ENCODE measurements at regions not wholly inside any gene's neighbourhood (a gene's known extent, or its start where the extent isn't known, plus 50 kb on each side); places are given as distances from the start of the nearest gene placed in this dataset.

- Mint-ChIP-seq H3K27ac (no peak overlapping the region), H3K36me3 (no peaks in the 10 kb centered on the region), H3K9me3 (no peaks in the 10 kb centered on the region), H3K27me3 (peaks cover 2% of the 10 kb centered on the region), H3K4me3 (no peak overlapping the region), H3K4me1 (ENCODE audit: low read depth) (no peaks in the 10 kb centered on the region)
- ChIA-PET POLR2A (no interaction called here), CTCF (no interaction called here)
- DNase-seq, result no peak
- intact Hi-C loops (cut with micrococcal nuclease), result no loop called here
These were observed 326.7 kb upstream of the TMPO start for GRCh38 chr12:98188650-98189077.

- POLR2A ChIA-PET, result interaction anchor here (0.6 kb wide), 1 partner anchor 98 kb away, joined by 3 read pairs; no protein-coding TSS in a partner anchor
- H3K4me3 Mint-ChIP-seq, result no peak overlapping the region
These were observed 320.8 kb upstream of the TMPO start for GRCh38 chr12:98194591-98194990.

GRCh38 chr12:98198261-98198982 lies 317.0 kb upstream of the TMPO start:
- H3K27me3 Mint-ChIP-seq, result no peaks in the 10 kb centered on the region
- H3K27ac Mint-ChIP-seq, result no peak overlapping the region
- CTCF ChIA-PET, result no interaction called here
- DNase-seq, result no peak
- H3K4me1 Mint-ChIP-seq (ENCODE audit: low read depth), result no peaks in the 10 kb centered on the region
- H3K9me3 Mint-ChIP-seq, result no peaks in the 10 kb centered on the region
- POLR2A ChIA-PET, result no interaction called here
- intact Hi-C loops (cut with micrococcal nuclease), result no loop called here
- H3K4me3 Mint-ChIP-seq, result no peak overlapping the region
- H3K36me3 Mint-ChIP-seq, result no peaks in the 10 kb centered on the region

More at GRCh38 chr12:98194591-98194990, 320.8 kb upstream of the TMPO start:
- CTCF ChIA-PET, result no interaction called here
- Mint-ChIP-seq H3K27me3 (peaks cover 2% of the 10 kb centered on the region), H3K27ac (no peak overlapping the region), H3K9me3 (no peaks in the 10 kb centered on the region), H3K4me1 (ENCODE audit: low read depth) (no peaks in the 10 kb centered on the region), H3K36me3 (no peaks in the 10 kb centered on the region)
- intact Hi-C loops (cut with micrococcal nuclease), result no loop called here
- no peak for DNase-seq

GRCh38 chr12:98208816-98209215 lies 306.6 kb upstream of the TMPO start:
- intact Hi-C loops (cut with micrococcal nuclease), result no loop called here
- no peaks in the 10 kb centered on the region for H3K27me3 Mint-ChIP-seq
- H3K27ac Mint-ChIP-seq, result no peak overlapping the region
- peaks cover 9% of the 10 kb centered on the region for H3K9me3 Mint-ChIP-seq
- H3K4me3 Mint-ChIP-seq, result no peak overlapping the region
- ChIA-PET POLR2A (no interaction called here), CTCF (no interaction called here)
- H3K36me3 Mint-ChIP-seq, result no peaks in the 10 kb centered on the region
- DNase-seq, result no peak
- no peaks in the 10 kb centered on the region for H3K4me1 Mint-ChIP-seq (ENCODE audit: low read depth)

- no peak overlapping the region for H3K4me3 Mint-ChIP-seq
- POLR2A ChIA-PET, result no interaction called here
- H3K27ac Mint-ChIP-seq, result no peak overlapping the region
- no peaks in the 10 kb centered on the region for H3K9me3 Mint-ChIP-seq
- no peaks in the 10 kb centered on the region for H3K27me3 Mint-ChIP-seq
- DNase-seq, result no peak
- no peaks in the 10 kb centered on the region for H3K4me1 Mint-ChIP-seq (ENCODE audit: low read depth)
- intact Hi-C loops (cut with micrococcal nuclease), result no loop called here
- CTCF ChIA-PET, result interaction anchor here (0.6 kb wide), 1 partner anchor 110 kb away, joined by 4 read pairs; no protein-coding TSS in a partner anchor
- H3K36me3 Mint-ChIP-seq, result no peaks in the 10 kb centered on the region
These were observed 303.3 kb upstream of the TMPO start for GRCh38 chr12:98211909-98212695.

- POLR2A ChIA-PET, result no interaction called here
- no peak overlapping the region for H3K27ac Mint-ChIP-seq
- intact Hi-C loops (cut with micrococcal nuclease), result no loop called here
- no peaks in the 10 kb centered on the region for H3K4me1 Mint-ChIP-seq (ENCODE audit: low read depth)
- H3K9me3 Mint-ChIP-seq, result no peaks in the 10 kb centered on the region
- CTCF ChIA-PET, result no interaction called here
- no peaks in the 10 kb centered on the region for H3K36me3 Mint-ChIP-seq
- no peaks in the 10 kb centered on the region for H3K27me3 Mint-ChIP-seq
- DNase-seq, result no peak
- no peak overlapping the region for H3K4me3 Mint-ChIP-seq
These were observed 301.8 kb upstream of the TMPO start for GRCh38 chr12:98213556-98213955.

- Mint-ChIP-seq H3K4me1 (ENCODE audit: low read depth) (no peaks in the 10 kb centered on the region), H3K27ac (no peak overlapping the region), H3K4me3 (no peak overlapping the region), H3K9me3 (no peaks in the 10 kb centered on the region), H3K36me3 (no peaks in the 10 kb centered on the region), H3K27me3 (peaks cover 7% of the 10 kb centered on the region)
- DNase-seq, result no peak
- CTCF ChIA-PET, result no interaction called here
- POLR2A ChIA-PET, result no interaction called here
- intact Hi-C loops (cut with micrococcal nuclease), result no loop called here
These were observed 298.1 kb upstream of the TMPO start for GRCh38 chr12:98217257-98217656.

GRCh38 chr12:98220636-98221035 lies 294.8 kb upstream of the TMPO start:
- intact Hi-C loops (cut with micrococcal nuclease), result no loop called here
- ChIA-PET CTCF (no interaction called here), POLR2A (no interaction called here)
- Mint-ChIP-seq H3K4me1 (ENCODE audit: low read depth) (no peaks in the 10 kb centered on the region), H3K4me3 (no peak overlapping the region), H3K27ac (no peak overlapping the region), H3K27me3 (peaks cover 17% of the 10 kb centered on the region), H3K36me3 (no peaks in the 10 kb centered on the region), H3K9me3 (no peaks in the 10 kb centered on the region)
- no peak for DNase-seq

- Mint-ChIP-seq H3K27ac (no peak overlapping the region), H3K36me3 (no peaks in the 10 kb centered on the region), H3K4me1 (ENCODE audit: low read depth) (no peaks in the 10 kb centered on the region), H3K4me3 (no peak overlapping the region), H3K27me3 (peaks cover 17% of the 10 kb centered on the region), H3K9me3 (no peaks in the 10 kb centered on the region)
- intact Hi-C loops (cut with micrococcal nuclease), result no loop called here
- ChIA-PET CTCF (no interaction called here), POLR2A (no interaction called here)
- DNase-seq, result no peak
These were observed 294.1 kb upstream of the TMPO start for GRCh38 chr12:98221243-98221808.

- ChIA-PET CTCF (no interaction called here), POLR2A (no interaction called here)
- H3K27ac Mint-ChIP-seq, result no peak overlapping the region
- H3K36me3 Mint-ChIP-seq, result no peaks in the 10 kb centered on the region
- H3K9me3 Mint-ChIP-seq, result no peaks in the 10 kb centered on the region
- H3K4me1 Mint-ChIP-seq (ENCODE audit: low read depth), result no peaks in the 10 kb centered on the region
- peaks cover 17% of the 10 kb centered on the region for H3K27me3 Mint-ChIP-seq
- intact Hi-C loops (cut with micrococcal nuclease), result no loop called here
- no peak for DNase-seq
- H3K4me3 Mint-ChIP-seq, result no peak overlapping the region
These were observed 293.3 kb upstream of the TMPO start for GRCh38 chr12:98222135-98222534.

GRCh38 chr12:98224584-98225221 lies 290.7 kb upstream of the TMPO start:
- Mint-ChIP-seq H3K4me3 (no peak overlapping the region), H3K27me3 (peaks cover 19% of the 10 kb centered on the region), H3K36me3 (no peaks in the 10 kb centered on the region), H3K4me1 (ENCODE audit: low read depth) (no peaks in the 10 kb centered on the region), H3K27ac (no peak overlapping the region), H3K9me3 (no peaks in the 10 kb centered on the region)
- no peak for DNase-seq
- intact Hi-C loops (cut with micrococcal nuclease), result no loop called here
- ChIA-PET POLR2A (interaction anchor here (0.6 kb wide), 1 partner anchor 1445 kb away, joined by 3 read pairs; no protein-coding TSS in a partner anchor), CTCF (no interaction called here)

- no peak for DNase-seq
- no peaks in the 10 kb centered on the region for H3K9me3 Mint-ChIP-seq
- ChIA-PET POLR2A (no interaction called here), CTCF (interaction anchor here (1.0 kb wide), 1 partner anchor 149 kb away, joined by 3 read pairs; no protein-coding TSS in a partner anchor)
- intact Hi-C loops (cut with micrococcal nuclease), result loop anchor here (1.0 kb wide), 1 partner anchor 170 kb away; no protein-coding TSS in a partner anchor
- no peaks in the 10 kb centered on the region for H3K4me1 Mint-ChIP-seq (ENCODE audit: low read depth)
- H3K27me3 Mint-ChIP-seq, result peaks cover 12% of the 10 kb centered on the region
- H3K36me3 Mint-ChIP-seq, result no peaks in the 10 kb centered on the region
- no peak overlapping the region for H3K27ac Mint-ChIP-seq
- no peak overlapping the region for H3K4me3 Mint-ChIP-seq
These were observed 288.2 kb upstream of the TMPO start for GRCh38 chr12:98227162-98227561.

All from activated CD4-positive, alpha-beta memory T cell treated with anti-CD3 and anti-CD28 coated beads for 36 hours (primary cell).